NCI-H2107 treated with DMSO at 0.1 percent for 48 hours (cell line): ENCODE measurements at regions not wholly inside any gene's neighbourhood (a gene's known extent, or its start where the extent isn't known, plus 50 kb on each side); places are given as distances from the start of the nearest gene placed in this dataset.
"Not testable (repeated sequence)": the region's sequence is repeated elsewhere in the genome, so short reads cannot be mapped to it uniquely, and the experiment has no call there.

ENCODE experiments used
- DNase-seq: peaks from one replicate; lab custom pipeline; 2025; ENCODE audit not compliant: unreplicated experiment; lab: John Stamatoyannopoulos, UW

DNA sequence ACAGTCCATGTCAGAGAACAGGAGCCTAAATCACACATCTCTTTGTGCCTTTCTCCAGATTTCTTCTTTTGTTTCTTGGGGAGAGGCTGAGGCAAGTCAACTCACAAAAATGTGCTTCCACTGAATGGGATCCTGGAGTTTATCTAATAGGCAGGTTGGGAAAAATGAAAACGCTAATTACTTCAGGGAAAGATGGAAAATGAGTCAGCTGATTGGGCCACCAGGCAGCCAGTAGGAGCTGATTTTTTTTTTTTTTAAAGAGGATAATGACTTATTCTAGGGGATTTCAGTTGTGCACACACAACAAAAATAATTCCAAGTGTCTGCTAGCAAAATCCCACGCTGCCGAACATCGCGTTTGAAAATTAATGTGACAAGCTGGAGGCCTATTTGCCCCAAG is 412.8 kb upstream of the ZMIZ1 start:
- no peak for DNase-seq

DNA sequence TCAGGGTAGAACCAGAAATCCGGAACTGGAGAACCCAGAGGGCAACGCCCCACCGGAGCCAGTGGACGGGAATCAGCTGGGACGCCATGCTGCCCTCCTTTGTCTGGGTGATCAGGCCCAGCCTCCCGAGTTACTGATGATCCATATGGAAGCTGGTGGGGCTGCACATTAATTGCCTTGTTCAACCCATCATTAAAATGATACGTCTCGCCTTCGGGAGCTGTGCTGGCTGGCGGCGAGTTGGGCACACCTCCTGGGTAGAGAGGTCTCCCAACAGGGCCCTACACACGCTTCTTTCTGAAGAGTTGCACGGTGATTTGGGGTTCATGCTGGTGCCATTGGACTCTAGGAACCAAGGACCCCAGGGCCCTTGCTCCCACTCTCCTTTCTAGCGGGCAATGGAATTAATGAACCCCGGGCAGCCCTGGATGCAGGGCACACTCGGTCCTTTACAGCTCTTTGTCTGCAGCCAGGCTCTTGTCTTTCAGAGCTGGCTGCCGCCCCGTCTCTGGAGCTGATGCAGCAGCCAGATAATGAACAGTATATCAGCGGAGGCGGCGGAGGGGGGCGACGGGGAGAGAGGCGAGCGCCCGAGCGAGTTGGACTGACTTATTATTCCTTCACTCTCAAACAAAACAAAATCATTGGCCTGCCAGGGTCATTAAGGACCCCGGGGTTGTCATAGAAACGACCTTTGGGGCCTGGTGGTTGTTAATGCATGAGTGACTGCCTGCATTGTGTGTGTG is 412.2 kb upstream of the ZMIZ1 start:
- no peak for DNase-seq

DNA sequence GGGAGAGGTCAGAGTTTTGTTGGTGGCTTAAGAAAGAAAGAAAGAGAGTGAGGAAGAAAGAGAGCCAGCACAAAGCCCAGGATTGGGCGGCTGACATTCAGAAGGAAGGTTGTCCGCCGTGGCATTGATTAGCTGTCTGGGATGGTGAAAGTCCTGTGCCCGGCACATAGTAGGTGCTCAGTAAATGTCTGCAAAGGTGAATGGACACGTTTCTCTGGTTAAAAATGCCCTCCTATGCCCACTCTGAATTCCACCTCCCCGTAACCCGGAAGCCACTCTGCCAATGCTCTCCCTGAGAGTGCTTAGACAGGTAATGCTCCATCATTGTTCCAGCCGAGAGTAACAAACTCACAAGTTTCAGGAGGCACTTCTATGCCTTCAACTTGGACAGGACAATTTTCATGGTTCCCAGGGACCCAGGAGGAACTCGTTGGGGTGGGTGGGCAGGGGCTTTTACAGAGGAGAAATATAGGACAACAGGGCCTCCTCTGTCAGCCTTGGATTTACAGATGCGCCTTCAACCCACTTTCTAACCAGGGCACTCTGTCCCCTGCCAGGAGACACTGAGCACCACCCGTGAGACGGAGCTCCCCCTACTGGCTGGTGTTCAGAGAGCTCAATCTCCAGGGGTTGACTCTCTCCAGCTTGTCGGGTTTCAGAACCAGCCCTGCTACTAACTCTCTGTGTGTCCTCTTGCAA is 411.5 kb upstream of the ZMIZ1 start:
- peak; percentile 34 for DNase-seq

DNA sequence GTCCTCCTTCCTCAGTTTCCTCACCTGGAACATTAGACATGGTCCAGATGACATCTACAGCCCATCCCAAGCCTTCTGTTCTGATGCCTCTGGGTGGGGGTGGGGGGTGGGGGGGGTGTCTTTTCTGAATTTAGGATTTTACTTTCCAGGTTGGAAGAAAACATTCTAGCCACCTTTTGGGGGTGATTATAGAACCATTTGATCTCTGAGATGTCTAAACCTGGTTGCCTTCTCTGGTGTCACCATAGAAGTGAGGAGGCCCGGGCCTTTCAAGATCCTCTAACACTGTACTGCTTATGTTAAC is 411.0 kb upstream of the ZMIZ1 start:
- no peak for DNase-seq

DNA sequence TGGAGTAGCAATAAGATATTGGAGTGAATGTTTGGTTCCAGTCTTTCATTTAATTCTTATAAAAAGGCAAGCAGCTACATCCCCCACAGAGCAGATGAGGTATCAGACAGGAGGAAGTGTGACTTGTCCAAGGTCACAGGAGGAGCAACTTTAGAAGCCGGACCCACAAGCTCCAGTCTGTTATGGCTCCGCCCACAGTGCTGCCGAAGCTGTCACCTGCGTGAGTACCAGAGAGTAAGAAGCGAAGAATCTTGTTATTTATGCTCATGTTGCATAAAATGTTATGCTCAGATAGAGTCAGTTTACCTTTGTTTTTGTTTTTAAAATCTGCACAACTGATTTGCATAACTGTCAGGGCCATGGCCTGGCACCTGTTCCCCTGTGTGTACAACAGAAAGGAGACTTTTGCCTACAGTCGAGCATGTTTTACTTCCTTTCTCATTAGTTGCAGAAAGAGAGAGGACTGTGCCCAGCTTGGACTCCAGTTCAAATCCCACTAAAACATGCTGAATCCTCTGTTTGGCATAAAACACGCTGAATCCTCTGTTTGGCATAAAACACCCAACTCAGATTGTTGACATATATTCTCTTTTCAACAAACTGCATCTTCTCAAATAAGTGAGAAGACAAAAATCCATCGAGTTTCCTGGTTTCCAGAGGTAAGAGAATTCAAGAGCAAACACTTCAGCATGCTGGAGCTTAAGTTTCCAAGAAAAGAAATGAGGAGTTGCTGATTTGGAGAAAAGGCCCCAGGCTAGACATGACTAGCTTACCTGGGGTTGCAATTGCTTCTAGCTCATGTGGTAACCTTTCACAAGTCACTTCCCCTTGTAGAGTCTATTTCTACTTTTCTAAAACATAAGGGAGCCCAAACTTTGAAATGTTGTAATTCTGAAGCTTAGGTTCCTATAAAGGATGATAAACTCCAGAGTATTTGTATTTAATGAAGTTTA is 409.8 kb upstream of the ZMIZ1 start:
- DNase-seq: no peak

DNA sequence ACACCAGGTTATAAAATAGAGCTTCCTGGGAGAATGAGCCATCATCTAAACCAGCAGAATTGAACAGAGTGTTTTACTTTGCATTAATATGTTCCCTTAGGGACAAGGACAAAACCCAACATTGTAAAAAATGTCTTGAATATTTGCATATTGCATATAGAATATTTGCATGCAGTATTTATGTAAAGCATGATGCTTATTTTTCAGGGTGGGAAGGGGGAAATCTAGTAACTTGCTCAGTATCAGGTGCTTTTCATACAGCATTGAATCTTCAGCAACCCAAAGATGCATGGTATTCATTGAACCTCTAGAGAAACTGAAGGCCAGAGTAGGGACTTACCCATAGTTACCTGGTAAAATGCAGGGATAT is 409.2 kb upstream of the ZMIZ1 start:
- no peak for DNase-seq

DNA sequence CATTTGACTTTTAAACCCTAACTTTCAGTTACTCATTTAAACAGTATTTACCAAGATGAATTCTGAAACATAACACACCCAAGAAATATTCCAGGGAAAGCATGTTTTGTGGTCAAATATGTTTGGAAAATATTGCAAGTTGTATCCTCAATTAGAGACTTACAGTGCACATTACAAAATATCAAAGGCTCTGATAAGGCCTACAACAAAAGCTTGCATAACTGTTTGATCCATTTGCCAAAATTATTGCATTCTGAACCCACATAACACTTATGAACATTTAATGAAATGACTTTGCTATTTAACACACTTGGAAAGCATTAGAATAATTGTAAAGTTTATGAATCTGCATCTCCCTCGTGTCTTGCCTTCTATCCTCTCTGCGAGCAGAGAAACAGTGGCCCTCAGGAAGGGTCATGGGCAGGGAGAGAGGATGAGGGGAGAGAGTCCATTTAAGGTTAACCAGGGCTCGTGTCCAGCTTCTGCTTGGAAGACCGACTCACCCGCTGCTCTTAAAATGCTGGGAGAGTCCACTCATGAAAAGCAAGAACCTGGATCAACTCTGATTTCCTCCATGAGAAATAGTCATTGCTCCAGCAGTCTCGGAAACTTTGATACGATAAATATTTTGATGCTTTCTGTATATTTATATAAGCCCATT is 408.2 kb upstream of the ZMIZ1 start:
- DNase-seq: no peak

DNA sequence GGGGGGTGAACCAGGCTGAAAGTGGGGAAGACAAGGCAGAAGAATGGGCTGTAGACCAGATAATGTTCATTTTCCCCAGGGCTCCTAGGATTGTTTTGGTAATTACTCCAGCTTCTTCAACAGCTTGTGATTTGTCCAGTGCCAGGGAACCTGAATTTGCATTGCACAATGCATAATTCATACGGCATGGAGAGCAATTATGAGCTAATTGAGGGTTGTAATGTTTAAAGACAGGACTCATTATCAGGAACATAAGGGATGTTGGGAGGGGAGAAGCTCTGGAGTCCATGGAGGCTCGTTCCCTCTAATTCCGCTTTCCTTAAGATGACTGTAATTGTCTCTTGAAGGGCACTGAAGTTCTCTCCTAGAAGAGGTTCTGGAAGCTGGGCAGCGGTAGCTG is 405.0 kb upstream of the ZMIZ1 start:
- DNase-seq: no peak

DNA sequence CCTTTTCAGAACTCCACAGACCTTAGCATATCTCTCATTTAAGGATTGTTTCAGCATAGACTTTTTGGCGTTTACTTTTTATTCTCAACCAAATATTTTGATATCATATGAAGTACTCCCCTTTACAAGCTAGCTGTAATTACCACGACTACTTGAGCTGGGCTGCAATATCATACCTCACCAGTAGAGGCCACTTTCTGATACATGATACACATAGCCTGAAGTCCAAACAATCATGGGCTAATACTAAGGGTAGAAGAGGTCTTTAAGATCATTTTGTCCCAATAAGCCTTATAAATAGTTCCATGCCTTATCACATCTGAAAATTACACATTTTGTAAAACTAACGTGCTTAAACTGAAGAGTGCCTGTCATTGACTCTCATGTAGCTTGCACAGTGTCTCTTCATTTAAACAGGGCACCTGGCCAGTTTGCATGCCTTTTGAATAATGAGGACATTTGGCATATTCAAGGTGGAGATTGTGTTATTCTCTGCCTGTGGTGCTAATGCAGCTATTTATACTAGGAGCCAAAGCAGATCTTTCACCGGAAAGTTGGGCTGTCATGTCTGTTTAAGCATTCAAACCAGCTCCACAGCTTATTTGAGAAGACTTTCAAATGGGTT is 403.7 kb upstream of the ZMIZ1 start:
- DNase-seq: no peak

DNA sequence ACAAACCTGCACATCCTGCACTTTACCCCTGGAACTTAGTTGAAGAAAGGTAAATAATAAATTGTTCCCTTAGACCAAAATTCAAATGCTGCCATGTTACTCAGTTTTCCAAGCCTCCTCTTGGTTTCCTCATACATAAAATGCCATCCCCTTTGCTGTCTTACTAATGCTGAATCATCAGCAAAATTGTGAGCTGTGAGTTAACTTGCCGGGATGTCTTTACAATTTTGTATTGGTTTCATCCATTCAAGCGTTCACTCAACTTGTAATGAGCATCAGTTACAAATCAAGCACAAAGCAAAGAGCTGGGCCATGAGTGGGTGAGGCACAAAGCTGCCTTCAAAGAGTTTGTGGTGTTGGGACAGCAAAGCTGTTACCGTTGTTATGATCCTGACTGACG is 395.8 kb upstream of the ZMIZ1 start:
- no peak for DNase-seq

DNA sequence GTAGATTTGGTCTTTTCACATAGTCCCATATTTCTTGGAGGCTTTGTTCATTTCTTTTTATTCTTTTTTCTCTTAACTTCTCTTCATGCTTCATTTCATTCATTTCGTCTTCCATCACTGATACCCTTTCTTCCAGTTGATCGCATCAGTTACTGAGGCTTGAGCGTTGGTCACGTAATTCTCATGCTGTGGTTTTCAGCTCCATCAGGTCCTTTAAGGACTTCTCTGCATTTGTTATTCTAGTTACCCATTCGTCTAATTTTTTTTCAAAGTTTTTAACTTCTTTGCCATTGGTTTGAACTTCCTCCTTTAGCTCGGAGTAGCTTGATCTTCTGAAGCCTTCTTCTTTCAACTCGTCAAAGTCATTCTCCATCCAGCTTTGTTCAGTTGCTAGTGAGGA is 387.6 kb upstream of the ZMIZ1 start:
- not testable (repeated sequence) for DNase-seq

DNA sequence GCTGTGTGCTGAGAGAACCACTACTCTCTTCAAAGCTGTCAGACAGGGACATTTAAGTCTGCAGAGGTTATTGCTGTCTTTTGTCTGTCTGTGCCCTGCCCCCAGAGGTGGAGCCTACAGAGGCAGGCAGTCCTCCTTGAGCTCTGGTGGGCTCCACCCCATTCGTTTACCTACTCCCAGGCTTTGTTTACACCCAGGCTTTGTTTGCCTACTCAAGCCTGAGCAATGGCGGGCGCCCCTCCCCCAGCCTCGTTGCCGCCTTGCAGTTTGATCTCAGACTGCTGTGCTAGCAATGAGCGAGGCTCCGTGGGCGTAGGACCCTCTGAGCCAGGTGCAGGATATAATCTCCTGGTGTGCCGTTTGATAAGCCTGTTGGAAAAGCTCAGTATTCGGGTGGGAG is 386.8 kb upstream of the ZMIZ1 start:
- DNase-seq: not testable (repeated sequence)

DNA sequence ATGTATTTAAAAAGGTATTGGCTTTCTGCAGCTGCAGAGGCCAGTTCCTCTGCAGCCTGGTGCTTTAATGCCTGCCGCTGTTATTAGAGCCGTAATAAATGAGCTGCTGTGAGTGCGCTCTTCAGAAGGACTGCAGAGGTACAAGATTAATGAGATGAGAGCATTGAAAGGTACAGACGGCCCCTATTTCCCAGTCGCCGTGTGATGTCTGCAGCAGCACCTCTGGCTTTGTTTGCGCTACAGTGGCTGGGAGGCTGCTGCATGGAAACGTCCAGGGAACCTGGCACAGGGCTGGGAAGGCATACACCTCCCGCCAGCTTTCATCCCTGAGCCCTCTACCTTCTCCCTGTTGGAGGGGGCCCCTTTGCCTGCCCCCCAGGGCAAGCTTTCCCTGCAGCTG is 383.8 kb upstream of the ZMIZ1 start:
- peak; percentile 20 for DNase-seq

DNA sequence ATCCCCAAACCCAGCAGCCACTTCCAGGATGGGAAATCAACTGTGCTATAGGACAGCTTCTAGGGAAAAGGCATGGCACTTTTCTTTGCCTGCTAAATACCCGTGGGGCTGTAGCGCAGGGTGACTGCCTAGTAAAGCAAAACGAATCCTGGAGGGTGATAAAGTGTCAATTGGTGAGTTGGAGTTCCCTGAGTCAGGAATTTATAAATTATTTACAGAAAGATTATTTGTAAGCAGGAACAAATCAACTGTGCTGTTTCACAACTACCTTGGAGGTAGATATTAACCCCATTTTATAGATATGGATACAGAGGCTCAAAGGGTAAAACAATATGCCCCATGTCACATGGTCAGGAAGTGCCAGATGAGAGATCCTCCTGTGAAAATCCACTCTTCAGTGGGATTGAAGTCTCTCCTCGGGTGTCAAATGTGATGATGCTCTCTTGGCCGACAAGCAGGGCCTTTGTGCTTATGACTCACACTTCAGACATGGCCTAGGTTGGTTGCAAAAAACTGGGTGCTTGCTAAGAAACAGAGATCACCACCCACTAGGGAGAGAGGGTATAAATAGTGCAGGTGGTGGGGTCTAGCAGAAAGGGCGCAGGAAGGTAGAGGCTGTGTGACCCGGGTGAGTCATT is 383.2 kb upstream of the ZMIZ1 start:
- no peak for DNase-seq

DNA sequence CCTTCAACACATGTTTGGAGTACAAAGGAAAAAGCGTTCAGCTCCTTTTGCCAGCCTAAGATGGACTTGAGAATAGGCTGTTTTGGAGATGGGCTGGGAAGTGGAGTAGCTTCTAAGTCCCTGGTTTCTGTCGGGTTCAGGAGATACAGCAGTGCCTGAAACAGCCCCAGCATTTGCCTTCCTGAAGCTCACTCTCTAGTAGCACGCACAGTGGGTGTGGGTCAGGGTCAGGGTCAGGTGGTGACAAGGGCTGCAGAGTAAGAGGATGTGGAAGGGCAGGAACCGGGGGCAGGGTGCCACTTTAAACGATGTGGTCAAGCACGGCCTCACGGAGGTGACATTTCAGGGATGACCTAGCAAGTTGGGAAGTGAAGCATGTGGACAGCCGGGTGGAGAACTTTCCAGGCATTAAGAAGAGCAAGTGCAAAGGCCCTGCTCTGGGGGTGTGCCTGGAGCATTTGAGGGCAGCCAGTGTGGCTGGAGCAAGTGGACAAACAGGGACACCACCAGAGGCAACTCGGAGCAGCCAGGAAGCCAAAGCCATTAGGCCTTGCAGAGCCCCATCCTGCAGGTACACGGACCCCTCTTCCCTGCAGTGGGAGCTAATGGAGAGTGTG is 382.2 kb upstream of the ZMIZ1 start:
- no peak for DNase-seq

DNA sequence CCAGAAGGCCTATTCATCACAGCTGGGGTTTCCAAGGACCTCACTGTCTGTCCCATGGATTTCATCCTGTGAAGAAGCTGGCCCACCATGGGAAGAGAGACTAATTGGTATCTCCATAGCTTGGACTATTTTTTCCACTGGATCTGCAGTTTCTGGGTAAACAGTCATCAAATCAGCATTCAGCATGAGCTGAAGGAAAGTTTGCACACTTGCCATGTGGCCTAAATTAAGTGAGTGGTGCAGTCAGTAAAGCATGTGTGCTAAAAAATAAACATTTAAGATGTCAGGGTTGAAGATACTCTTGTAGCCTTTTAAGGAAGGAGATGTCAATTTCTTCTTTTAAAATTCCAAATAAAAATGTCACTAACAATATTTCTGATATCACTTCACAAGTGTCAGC is 381.1 kb upstream of the ZMIZ1 start:
- DNase-seq: no peak

DNA sequence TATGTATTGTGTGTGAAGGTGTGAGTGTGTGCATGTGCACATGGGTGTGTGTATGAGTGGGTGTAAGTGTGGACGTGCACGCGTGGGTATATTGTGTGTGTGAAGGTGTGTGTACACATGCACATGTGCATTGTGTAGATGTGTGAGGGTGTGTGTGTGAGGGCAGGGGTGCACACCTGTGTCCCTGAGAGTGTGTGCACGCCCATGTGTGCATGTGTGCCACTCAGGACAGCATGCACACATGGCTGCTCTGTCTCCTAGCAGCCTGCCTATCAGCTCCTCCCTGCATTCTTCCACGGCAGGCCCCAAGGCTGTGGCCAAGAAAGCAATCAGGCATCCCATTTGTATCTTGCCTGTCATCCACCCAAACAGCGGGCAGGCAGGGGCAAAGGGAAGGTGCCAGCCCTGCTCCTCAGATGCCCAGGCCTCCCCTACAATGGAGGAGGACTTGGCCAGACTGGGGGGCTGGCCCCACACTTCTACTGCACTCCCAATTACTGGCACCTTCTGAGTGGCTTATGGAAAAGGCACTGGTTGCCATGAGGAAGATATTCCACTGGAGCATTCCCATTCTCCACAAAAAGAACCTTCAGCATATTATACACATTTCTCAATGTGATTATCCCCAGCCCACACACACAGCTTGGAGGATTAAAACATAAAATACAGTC is 380.4 kb upstream of the ZMIZ1 start:
- no peak for DNase-seq

DNA sequence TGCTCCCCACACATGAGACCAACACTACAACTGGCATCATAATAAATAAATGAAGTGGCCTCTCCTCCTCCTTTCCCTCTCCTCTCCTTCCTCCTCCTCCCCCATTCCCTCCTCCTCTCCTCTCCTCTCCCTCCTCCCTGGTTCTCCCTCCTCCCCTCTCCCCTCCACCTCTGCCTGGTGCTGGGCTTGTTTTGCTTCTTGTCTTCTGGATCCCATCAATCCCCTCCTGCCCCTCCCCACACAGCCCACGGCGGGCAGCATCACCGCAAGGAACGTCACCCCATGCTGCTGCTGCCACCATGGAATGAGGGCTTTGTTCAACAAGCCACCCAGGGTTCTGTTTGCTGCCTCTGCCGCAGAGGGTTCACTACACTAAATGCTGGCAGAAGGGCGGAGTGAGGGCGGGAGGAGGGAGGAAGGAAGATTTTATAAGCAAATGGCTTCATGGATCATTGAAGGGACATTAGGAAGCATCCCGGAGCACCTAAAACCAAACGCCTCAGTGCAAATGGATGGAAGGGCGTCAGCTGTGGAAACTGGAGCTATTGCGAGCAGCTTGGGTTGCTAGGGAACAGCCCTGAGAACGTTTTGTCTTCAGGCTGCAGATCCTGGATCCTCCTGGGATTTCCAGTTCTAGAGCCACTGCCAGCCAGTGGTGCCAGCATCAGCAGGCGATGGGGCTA is 379.7 kb upstream of the ZMIZ1 start:
- peak; percentile 85 for DNase-seq

DNA sequence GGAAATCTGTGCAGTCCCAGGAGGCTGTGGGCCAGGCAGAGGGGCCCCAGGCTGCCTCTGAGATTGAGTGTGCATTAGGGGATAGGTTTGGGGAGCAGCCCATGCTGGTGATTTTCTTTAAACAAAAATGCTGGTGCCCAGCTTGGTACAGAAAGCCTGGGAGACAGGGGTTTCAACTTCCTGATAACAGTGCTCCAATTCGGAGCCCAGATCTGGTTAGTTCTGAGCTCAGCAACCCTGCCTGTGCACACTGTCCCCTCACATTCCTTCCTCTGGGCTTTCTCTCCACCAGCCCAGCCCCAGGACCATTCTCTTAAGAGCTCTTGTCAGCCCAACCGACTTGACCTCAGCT is 379.2 kb upstream of the ZMIZ1 start:
- no peak for DNase-seq
